ENCODE measurements at regions not wholly inside any gene's neighbourhood (a gene's known extent, or its start where the extent isn't known, plus 50 kb on each side); places are given as distances from the start of the nearest gene placed in this dataset.

- no peak overlapping the region for H2AK9ac ChIP-seq (replicated peaks; ENCODE audit: low read depth, low read length, poor library complexity)
- no peak overlapping the region for H3K27ac ChIP-seq (ENCODE audit: insufficient read depth, low read length)
- no peak overlapping the region for H3K14ac ChIP-seq (replicated peaks; ENCODE audit: low read depth, low read length)
- ChIA-PET POLR2A (ENCODE audit: unreplicated experiment) (no interaction called here), CTCF (no interaction called here)
- no peak overlapping the region for H2BK15ac ChIP-seq (ENCODE audit: low read depth, low read length)
- dilution Hi-C loops (cut with HindIII; ENCODE audit: low sequenced_read_pairs, unreplicated experiment) (no loop called here), in situ Hi-C loops (cut with MboI; ENCODE audit: low sequenced_read_pairs) (no loop called here), intact Hi-C loops (cut with micrococcal nuclease) (no loop called here)
- no peak for TF ChIP-seq CHD1 (IDR thresholded peaks at IDR 0.05; ENCODE audit: low read depth, low read length)
- no peak for TF ChIP-seq RFX5 (IDR thresholded peaks at IDR 0.05; ENCODE audit: low read depth, low read length)
- no peak for TF ChIP-seq NFE2L2 (IDR thresholded peaks at IDR 0.05; ENCODE audit: low read depth, low read length)
- no peak for TF ChIP-seq MAFK (IDR thresholded peaks at IDR 0.05; ENCODE audit: low read depth, low read length)
- no peak for TF ChIP-seq ELK1 (IDR thresholded peaks at IDR 0.05; ENCODE audit: borderline replicate concordance, low read depth, low read length)
- no peak for TF ChIP-seq POLR2A (IDR thresholded peaks at IDR 0.05; ENCODE audit: low read depth, low read length)
- TF ChIP-seq MXI1 (IDR thresholded peaks at IDR 0.05; ENCODE audit: borderline replicate concordance, low read depth, low read length), result no peak
- TF ChIP-seq BHLHE40 (IDR thresholded peaks at IDR 0.05; ENCODE audit: low read depth, low read length), result no peak
- no peak for TF ChIP-seq RAD21 (IDR thresholded peaks at IDR 0.05; ENCODE audit: low read length)
- TF ChIP-seq CTCF (conservative IDR thresholded peaks at IDR 0.05; ENCODE audit: low read depth, low read length), result no peak
- TF ChIP-seq CEBPB (IDR thresholded peaks at IDR 0.05; ENCODE audit: low read depth, low read length), result no peak
- TF ChIP-seq FOS (IDR thresholded peaks at IDR 0.05; ENCODE audit: low read depth, low read length), result no peak
- TF ChIP-seq MAZ (IDR thresholded peaks at IDR 0.05; ENCODE audit: borderline replicate concordance, low read depth, low read length), result no peak
- no peak for TF ChIP-seq USF2 (IDR thresholded peaks at IDR 0.05; ENCODE audit: low read depth, low read length)
- TF ChIP-seq RCOR1 (IDR thresholded peaks at IDR 0.05; ENCODE audit: insufficient replicate concordance, low read length), result no peak
- H3K36me3 ChIP-seq (ENCODE audit: control insufficient read depth, insufficient read depth, low read length), result no peaks in the 10 kb centered on the region
- H3K18ac ChIP-seq (ENCODE audit: low read depth, low read length), result no peak overlapping the region
- no peak for DNase-seq
- no peak overlapping the region for H2BK5ac ChIP-seq (ENCODE audit: low read depth, low read length, poor library complexity, severe bottlenecking)
- no peak overlapping the region for H2BK20ac ChIP-seq (ENCODE audit: low read depth, low read length)
- H3K9me1 ChIP-seq (ENCODE audit: insufficient read depth, low read length), result no peaks in the 10 kb centered on the region
- WGBS, 2 experiments (ENCODE audit: extremely low coverage in 2 of 2, insufficient read length in 1 of 2), result no CpG with 5 or more reads among the region's 2 CpGs
- H3K4me2 ChIP-seq (ENCODE audit: low read depth, low read length), result no peak overlapping the region
- no peak overlapping the region for H2AK5ac ChIP-seq (ENCODE audit: low read depth, low read length)
- no peak overlapping the region for H4K5ac ChIP-seq (ENCODE audit: low read depth, low read length)
- no TSS peak for BruUV-seq (replicated peaks)
- H3K4ac ChIP-seq (ENCODE audit: low read depth, low read length), result no peak overlapping the region
- no peaks in the 10 kb centered on the region for H3K9me3 ChIP-seq (ENCODE audit: control insufficient read depth, insufficient read depth, low read length)
- no peak overlapping the region for H2AFZ ChIP-seq (replicated peaks; ENCODE audit: low read length, poor library complexity)
- no peak overlapping the region for H3K56ac ChIP-seq (ENCODE audit: extremely low read depth, insufficient read depth, low read length)
- no peak overlapping the region for H4K91ac ChIP-seq (ENCODE audit: insufficient read depth, low read depth, low read length)
- no peak overlapping the region for H3K4me3 ChIP-seq (ENCODE audit: insufficient read depth, low read depth, low read length)
- no peak overlapping the region for H3K23ac ChIP-seq (ENCODE audit: low read depth, low read length)
- no peak overlapping the region for H3K9ac ChIP-seq (ENCODE audit: low read depth, low read length)
- ATAC-seq (ENCODE audit: low read depth), result no peak
- H3K27me3 ChIP-seq (ENCODE audit: control insufficient read depth, insufficient read depth, low read length), result no peaks in the 10 kb centered on the region; the same call in 1 of the 2 replicates
- H4K20me1 ChIP-seq (ENCODE audit: insufficient read depth, low read length), result no peaks in the 10 kb centered on the region
- H2BK120ac ChIP-seq (ENCODE audit: low read depth, low read length), result no peak overlapping the region
- no peaks in the 10 kb centered on the region for H3K79me1 ChIP-seq (ENCODE audit: low read depth in 1 of 2, low read length in 2 of 2)
- no peak overlapping the region for H4K8ac ChIP-seq (ENCODE audit: low read depth in 2 of 2, low read length in 2 of 2)
- no peaks in the 10 kb centered on the region for H3K4me1 ChIP-seq (ENCODE audit: control insufficient read depth, insufficient read depth, low read length)
These were observed 272.5 kb upstream of the JAG1 start for GRCh38 chr20:10946124-10946880.
